Endodermal cell (in vitro differentiated cells): ENCODE measurements at regions not wholly inside any gene's neighbourhood (a gene's known extent, or its start where the extent isn't known, plus 50 kb on each side); places are given as distances from the start of the nearest gene placed in this dataset.

Experiments
- DNase-seq: peaks from one replicate; pipeline ENCODE4 v3.0.0-alpha.2; 2017
- H3K27ac ChIP-seq: 2 replicates; pipeline ENCODE4 v1.5.1; 2013; ENCODE audit warnings: mild to moderate bottlenecking, low read depth, low read length, moderate library complexity
- H3K27me3 ChIP-seq: 2 replicates; pipeline ENCODE4 v1.6.1; 2013; ENCODE audit warnings: mild to moderate bottlenecking, low read length, moderate library complexity; ENCODE audit not compliant: insufficient read depth, control insufficient read depth, poor library complexity, severe bottlenecking
- H3K36me3 ChIP-seq: 2 replicates; pipeline ENCODE4 v1.7.0; 2013; ENCODE audit warnings: mild to moderate bottlenecking, low read length, moderate library complexity; ENCODE audit not compliant: control insufficient read depth, insufficient read depth
- H3K4me1 ChIP-seq: one replicate; pipeline ENCODE4 v1.7.0; 2013; ENCODE audit warnings: low read length; ENCODE audit not compliant: control insufficient read depth, insufficient read depth
- H3K4me3 ChIP-seq: 2 replicates; pipeline ENCODE4 v1.5.1; 2013; ENCODE audit warnings: mild to moderate bottlenecking, low read length, moderate library complexity
- H3K9ac ChIP-seq: 2 replicates; pipeline ENCODE4 v1.6.1; 2013; ENCODE audit warnings: mild to moderate bottlenecking, low read length, moderate library complexity; ENCODE audit not compliant: poor library complexity, severe bottlenecking; ENCODE audit errors: extremely low read depth
- H3K9me3 ChIP-seq: 2 replicates; pipeline ENCODE4 v1.6.1; 2013; ENCODE audit warnings: mild to moderate bottlenecking, low read length, moderate library complexity; ENCODE audit not compliant: control insufficient read depth
- H3K27ac Mint-ChIP-seq: 2 replicates; pipeline ENCODE4 v1.8.0; 2020; ENCODE audit warnings: mixed read lengths
- H3K27me3 Mint-ChIP-seq: 2 replicates; pipeline ENCODE4 v1.8.0; 2021; ENCODE audit warnings: mild to moderate bottlenecking, mixed read lengths; ENCODE audit not compliant: insufficient read depth
- H3K36me3 Mint-ChIP-seq: 2 replicates; pipeline ENCODE4 v1.8.0; 2020; ENCODE audit warnings: low read depth, mixed read lengths
- H3K4me1 Mint-ChIP-seq: 2 replicates; pipeline ENCODE4 v1.8.0; 2020; ENCODE audit warnings: mixed read lengths
- H3K4me3 Mint-ChIP-seq: 2 replicates; pipeline ENCODE4 v1.8.0; 2020; ENCODE audit warnings: mild to moderate bottlenecking, moderate library complexity, mixed read lengths
- H3K9me3 Mint-ChIP-seq: 2 replicates; pipeline ENCODE4 v1.8.0; 2020; ENCODE audit warnings: mild to moderate bottlenecking, mixed read lengths
- CTCF ChIP-seq: fragments of 200-600 bp; sonication (generic); conservative IDR thresholded peaks from 2 replicates; pipeline ENCODE4 v1.5.0; 2021; ENCODE audit warnings: antibody characterized with exemption, mild to moderate bottlenecking
- WGBS, 2 experiments: methylation state at CpG; one replicate each; pipeline versions ENCODE4 v1.1.5 to v1.1.7; 2013; ENCODE audit warnings: missing lambda C conversion rate in 2 of 2, mixed read lengths in 1 of 2; ENCODE audit not compliant: insufficient coverage in 1 of 2, insufficient read length in 1 of 2; 5-methylcytosine and 5-hydroxymethylcytosine counted together

- no peaks in the 10 kb centered on the region for H3K36me3 Mint-ChIP-seq
- Histone ChIP-seq H3K4me1 (no peaks in the 10 kb centered on the region), H3K27ac (no peak overlapping the region), H3K4me3 (no peak overlapping the region), H3K9me3 (no peaks in the 10 kb centered on the region), H3K9ac (no peak overlapping the region), H3K27me3 (peaks cover 92% of the 10 kb centered on the region), H3K36me3 (no peaks in the 10 kb centered on the region)
- no peak overlapping the region for H3K27ac Mint-ChIP-seq
- H3K4me1 Mint-ChIP-seq, result peaks cover 26% of the 10 kb centered on the region
- no peak for TF ChIP-seq CTCF
- peaks cover 90% of the 10 kb centered on the region for H3K27me3 Mint-ChIP-seq
- no peak for DNase-seq
- WGBS, 2 experiments, result 87 to 93% methylated on average over 6 to 9 of the region's 10 CpGs
- H3K4me3 Mint-ChIP-seq, result no peak overlapping the region
- H3K9me3 Mint-ChIP-seq, result no peaks in the 10 kb centered on the region
Measured at GRCh38 chr6:163731215-163732013, 316.9 kb downstream of the QKI start.

GRCh38 chr6:163730246-163731210, 316.0 kb downstream of the QKI start:
- Histone ChIP-seq H3K27me3 (peaks cover 92% of the 10 kb centered on the region), H3K4me1 (no peaks in the 10 kb centered on the region), H3K27ac (no peak overlapping the region), H3K4me3 (no peak overlapping the region), H3K9me3 (no peaks in the 10 kb centered on the region), H3K36me3 (no peaks in the 10 kb centered on the region), H3K9ac (no peak overlapping the region)
- Mint-ChIP-seq H3K9me3 (no peaks in the 10 kb centered on the region), H3K36me3 (no peaks in the 10 kb centered on the region), H3K4me1 (peaks cover 26% of the 10 kb centered on the region), H3K4me3 (no peak overlapping the region), H3K27me3 (peaks cover 90% of the 10 kb centered on the region), H3K27ac (no peak overlapping the region)
- no peak for DNase-seq
- no peak for TF ChIP-seq CTCF
- 90% methylated on average over 11 to 21 of the region's 21 CpGs for WGBS, 2 experiments

- Histone ChIP-seq H3K9ac (no peak overlapping the region), H3K4me3 (no peak overlapping the region), H3K4me1 (no peaks in the 10 kb centered on the region), H3K36me3 (no peaks in the 10 kb centered on the region), H3K9me3 (no peaks in the 10 kb centered on the region), H3K27me3 (peaks cover 88% of the 10 kb centered on the region), H3K27ac (no peak overlapping the region)
- Mint-ChIP-seq H3K36me3 (no peaks in the 10 kb centered on the region), H3K27me3 (peaks cover 89% of the 10 kb centered on the region), H3K4me3 (no peak overlapping the region), H3K9me3 (no peaks in the 10 kb centered on the region), H3K27ac (no peak overlapping the region), H3K4me1 (peaks cover 26% of the 10 kb centered on the region)
- no peak for DNase-seq
- peak; percentile 61 for TF ChIP-seq CTCF
- WGBS, 2 experiments, result 88 to 90% methylated on average over 11 to 15 of the region's 16 CpGs
Measured at GRCh38 chr6:163729127-163729872, 314.8 kb downstream of the QKI start.
